ENCODE measurements at regions not wholly inside any gene's neighbourhood (a gene's known extent, or its start where the extent isn't known, plus 50 kb on each side); places are given as distances from the start of the nearest gene placed in this dataset.

DNA sequence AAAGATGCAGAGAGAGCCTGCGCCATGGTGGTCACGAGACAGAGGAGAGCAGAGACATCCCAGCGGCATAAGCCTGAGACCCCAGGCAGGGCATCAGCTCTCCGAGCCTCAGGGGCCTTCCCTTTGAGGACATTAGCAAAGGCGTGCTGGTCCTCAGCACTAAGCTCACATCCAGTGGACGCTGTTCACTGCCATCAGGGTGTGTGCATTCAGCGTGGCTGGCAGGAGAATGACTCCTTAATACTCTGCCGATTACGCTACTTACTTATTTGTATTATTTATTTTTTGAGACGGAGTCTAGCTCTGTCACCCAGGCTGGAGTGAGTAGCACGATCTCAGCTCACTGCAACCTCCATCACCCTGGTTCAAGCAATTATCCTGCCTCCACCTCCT, 290.2 kb downstream of the KLF6 start:
- TF ChIP-seq, protein P1, sequence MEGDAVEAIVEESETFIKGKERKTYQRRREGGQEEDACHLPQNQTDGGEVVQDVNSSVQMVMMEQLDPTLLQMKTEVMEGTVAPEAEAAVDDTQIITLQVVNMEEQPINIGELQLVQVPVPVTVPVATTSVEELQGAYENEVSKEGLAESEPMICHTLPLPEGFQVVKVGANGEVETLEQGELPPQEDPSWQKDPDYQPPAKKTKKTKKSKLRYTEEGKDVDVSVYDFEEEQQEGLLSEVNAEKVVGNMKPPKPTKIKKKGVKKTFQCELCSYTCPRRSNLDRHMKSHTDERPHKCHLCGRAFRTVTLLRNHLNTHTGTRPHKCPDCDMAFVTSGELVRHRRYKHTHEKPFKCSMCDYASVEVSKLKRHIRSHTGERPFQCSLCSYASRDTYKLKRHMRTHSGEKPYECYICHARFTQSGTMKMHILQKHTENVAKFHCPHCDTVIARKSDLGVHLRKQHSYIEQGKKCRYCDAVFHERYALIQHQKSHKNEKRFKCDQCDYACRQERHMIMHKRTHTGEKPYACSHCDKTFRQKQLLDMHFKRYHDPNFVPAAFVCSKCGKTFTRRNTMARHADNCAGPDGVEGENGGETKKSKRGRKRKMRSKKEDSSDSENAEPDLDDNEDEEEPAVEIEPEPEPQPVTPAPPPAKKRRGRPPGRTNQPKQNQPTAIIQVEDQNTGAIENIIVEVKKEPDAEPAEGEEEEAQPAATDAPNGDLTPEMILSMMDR (IDR thresholded peaks at IDR 0.05; ENCODE audit: low read depth, low read length): no peak
- no peak overlapping the region for H3K4me3 ChIP-seq (ENCODE audit: low read depth, low read length)

DNA sequence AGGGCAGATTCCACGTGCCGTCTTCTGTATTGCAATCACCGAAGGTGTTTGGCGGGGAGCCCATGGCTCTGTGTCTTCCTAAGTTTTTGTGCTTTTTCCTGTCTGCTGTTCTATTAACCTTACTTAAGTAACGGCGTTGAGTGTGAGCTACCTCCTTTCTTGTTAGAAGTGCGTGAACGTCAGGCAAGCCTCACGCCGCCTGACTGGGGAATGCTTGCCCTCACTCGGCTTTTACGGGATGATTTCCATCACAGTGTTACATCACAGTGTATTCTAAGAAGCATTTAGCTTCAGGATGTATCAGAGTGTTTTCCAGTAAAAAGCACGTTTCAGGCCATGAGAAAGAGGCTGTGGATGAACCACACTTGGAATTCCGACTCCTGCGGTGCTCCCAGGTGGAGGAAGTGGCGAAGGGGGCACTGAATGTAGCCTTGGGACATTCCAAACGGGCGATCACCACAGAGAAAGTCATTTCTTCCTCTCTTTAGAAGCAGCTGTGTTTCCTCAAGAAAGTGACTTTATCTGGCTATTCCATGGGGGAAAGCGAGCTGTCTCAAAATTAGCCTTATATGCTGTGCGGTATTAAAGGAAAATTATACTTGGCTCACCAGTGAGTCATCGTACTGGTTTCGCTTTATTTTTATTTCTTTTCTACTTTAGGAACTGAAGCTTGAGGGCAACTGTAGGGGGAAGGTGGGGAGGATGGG, 290.7 kb downstream of the KLF6 start:
- H3K4me3 ChIP-seq (ENCODE audit: low read depth, low read length): peak overlapping the region; percentile 21; the same call in 1 of the 2 replicates
- TF ChIP-seq, protein P1 (IDR thresholded peaks at IDR 0.05; ENCODE audit: low read depth, low read length): no peak

DNA sequence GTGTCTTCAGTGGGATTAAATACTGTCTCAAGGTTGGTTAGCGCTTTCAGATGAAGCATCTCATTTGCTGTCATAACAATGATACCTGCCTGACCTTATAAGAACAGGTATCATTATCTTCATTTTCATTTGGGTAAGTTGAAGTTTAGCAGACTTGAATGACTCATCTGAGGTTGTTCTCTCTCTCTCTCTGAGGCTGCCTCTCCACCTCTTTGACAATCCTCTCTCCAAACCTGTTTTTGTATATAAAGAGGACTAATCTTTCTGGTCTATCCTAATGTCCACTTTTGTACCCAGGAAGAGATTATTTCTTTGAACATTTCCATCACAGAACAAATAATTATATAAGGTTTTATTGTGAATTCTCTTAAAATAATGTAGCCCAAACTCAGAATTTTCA, 291.4 kb downstream of the KLF6 start:
- TF ChIP-seq, protein P1 (IDR thresholded peaks at IDR 0.05; ENCODE audit: low read depth, low read length): no peak

DNA sequence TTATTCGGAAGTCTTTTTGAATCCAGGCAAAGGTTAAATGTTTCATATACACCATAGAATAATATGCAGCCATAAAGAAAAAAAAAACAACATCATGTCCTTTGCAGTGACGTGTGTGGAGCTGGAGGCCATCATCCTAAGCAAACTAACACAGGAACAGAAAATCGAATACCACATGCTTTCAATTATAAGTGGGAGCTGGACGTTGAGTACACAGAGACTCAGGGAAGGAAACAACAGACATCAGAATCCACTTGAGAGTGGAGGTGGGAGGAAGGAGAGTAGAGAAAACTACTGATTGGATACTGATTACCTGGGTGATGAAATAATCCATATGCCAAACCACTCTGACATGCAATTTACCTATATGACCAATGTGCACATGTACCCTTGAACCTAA, 293.4 kb downstream of the KLF6 start:
- no peak overlapping the region for H3K4me3 ChIP-seq (ENCODE audit: low read depth, low read length)
- TF ChIP-seq, protein P1 (IDR thresholded peaks at IDR 0.05; ENCODE audit: low read depth, low read length): no peak

More for the DNA sequence above, 291.4 kb downstream of the KLF6 start:
- H3K4me3 ChIP-seq (ENCODE audit: low read depth, low read length): no peak overlapping the region

DNA sequence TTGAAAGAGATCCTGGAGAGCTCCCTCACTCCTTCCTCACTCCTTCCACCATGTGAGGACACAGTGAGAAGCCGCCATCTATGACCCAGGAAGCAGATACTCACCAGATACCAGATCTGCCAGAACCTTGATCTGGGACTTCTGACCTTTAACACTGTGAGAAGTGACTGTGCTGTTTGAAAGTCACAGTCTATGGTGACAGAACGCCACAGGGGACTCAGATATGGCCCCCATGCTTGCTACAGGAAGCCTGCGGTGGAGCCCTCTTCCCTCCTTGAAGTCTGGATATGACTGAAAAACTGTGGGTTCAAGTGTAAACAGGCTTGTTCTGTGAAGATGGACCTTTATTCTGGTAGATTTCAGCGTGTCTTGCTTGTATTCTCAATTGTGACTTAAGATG, 297.8 kb downstream of the KLF6 start:
- no peak overlapping the region for H3K4me3 ChIP-seq (ENCODE audit: low read depth, low read length)
- TF ChIP-seq, protein P1 (IDR thresholded peaks at IDR 0.05; ENCODE audit: low read depth, low read length): no peak

DNA sequence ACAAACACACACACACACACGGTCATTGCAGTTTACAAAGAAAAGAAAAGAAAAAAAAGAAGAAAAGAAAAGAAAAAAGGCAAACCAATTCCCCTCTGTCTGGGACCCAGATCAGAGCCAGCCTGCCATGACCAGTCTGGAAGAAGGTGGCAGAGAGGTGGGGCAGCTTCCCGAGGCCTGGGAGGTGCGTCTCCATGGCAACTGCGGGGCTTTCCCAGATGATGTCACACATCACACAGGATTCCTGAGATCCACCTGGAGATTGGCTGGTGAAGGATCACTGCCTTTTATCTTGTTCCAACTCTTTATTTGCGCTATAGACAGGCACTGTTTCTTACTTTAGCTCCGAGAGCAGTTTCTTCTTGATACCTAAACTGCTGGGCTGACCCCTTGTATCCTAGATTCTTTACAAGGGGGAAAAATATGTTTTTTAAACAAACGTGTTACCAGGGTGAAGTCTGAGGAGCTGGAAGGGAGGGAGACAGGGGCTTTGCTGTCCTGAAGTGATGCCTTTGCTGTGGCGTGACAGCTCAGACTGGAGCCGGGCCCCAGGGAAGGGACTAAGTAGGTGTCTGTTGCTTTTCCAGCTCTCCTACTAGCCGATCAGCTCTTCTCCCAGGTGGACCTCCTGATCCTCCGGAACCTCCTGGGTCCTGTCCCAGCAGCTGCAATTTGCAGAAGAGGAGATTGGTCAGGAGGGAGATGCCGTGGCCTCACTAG, 298.5 kb downstream of the KLF6 start:
- TF ChIP-seq, protein P1 (IDR thresholded peaks at IDR 0.05; ENCODE audit: low read depth, low read length): no peak
- H3K4me3 ChIP-seq (ENCODE audit: low read depth, low read length): no peak overlapping the region

DNA sequence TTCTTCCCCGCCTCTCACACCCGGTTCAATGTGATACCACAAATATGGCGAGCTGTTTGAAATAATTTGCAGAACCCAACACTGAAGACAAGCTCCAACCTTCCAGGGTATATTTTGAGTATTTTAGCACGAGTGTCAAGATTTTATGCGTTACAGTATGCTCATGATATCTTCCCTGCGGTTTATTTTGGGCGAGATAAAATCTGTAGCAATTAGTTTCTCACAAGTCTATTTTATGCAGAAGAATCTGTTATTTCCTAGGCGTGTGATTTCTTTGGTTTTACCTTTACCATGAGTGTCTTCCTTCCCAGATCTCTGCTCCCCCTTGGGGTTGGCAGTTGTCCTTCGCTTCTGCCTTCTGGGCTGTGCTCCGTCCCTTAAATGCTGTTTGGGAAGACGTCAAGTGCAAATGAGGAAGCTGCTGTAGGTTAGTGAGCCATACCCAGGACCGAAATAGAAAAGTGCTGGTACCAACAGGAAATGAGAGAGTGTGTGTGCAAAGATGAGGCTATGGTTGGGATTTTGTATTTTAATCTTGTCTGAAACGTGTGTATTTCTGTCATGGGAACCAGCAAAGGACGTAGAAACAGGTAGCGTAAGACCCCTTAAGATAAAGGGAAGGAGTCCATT, 299.8 kb downstream of the KLF6 start:
- TF ChIP-seq, protein P1 (IDR thresholded peaks at IDR 0.05; ENCODE audit: low read depth, low read length): no peak
- H3K4me3 ChIP-seq (ENCODE audit: low read depth, low read length): no peak overlapping the region

Data from WI38 (cell line).